ENCODE measurements at regions not wholly inside any gene's neighbourhood (a gene's known extent, or its start where the extent isn't known, plus 50 kb on each side); places are given as distances from the start of the nearest gene placed in this dataset.
A peak's percentile ranks its signal among the peaks of the same experiment; 100 is the strongest.

GRCh38 chr5:39544941-39545340 lies 120.2 kb upstream of the DAB2 start:
- in situ Hi-C loops (cut with HindIII; ENCODE audit: low sequenced_read_pairs), result no loop called here
- no peak overlapping the region for H3K4me3 ChIP-seq (ENCODE audit: low read depth, low read length)
- TF ChIP-seq, protein P1, sequence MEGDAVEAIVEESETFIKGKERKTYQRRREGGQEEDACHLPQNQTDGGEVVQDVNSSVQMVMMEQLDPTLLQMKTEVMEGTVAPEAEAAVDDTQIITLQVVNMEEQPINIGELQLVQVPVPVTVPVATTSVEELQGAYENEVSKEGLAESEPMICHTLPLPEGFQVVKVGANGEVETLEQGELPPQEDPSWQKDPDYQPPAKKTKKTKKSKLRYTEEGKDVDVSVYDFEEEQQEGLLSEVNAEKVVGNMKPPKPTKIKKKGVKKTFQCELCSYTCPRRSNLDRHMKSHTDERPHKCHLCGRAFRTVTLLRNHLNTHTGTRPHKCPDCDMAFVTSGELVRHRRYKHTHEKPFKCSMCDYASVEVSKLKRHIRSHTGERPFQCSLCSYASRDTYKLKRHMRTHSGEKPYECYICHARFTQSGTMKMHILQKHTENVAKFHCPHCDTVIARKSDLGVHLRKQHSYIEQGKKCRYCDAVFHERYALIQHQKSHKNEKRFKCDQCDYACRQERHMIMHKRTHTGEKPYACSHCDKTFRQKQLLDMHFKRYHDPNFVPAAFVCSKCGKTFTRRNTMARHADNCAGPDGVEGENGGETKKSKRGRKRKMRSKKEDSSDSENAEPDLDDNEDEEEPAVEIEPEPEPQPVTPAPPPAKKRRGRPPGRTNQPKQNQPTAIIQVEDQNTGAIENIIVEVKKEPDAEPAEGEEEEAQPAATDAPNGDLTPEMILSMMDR (IDR thresholded peaks at IDR 0.05; ENCODE audit: low read depth, low read length), result no peak
- no peak for DNase-seq (ENCODE audit: low read depth, low spot score)

DNA sequence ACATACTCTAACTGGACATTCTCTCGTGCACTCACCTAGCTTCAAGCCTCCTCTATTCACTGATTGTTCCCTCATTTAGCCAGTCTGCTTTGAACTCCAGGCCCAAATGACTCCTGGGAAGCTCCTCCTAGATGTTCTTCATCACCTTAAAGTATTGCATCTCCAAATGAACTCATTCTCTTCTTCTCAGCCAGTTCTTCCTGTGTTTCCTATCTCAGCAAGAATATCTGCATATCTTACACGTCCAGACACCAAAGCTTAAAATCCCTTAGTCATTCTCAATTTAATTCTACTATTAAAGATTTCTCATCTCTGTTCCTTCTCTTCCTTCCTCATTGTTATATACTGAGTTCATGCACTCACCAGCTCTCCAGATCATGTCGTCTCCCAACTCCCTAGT lies 118.6 kb upstream of the DAB2 start:
- DNase-seq (ENCODE audit: low read depth, low spot score), result peak; percentile 23
- TF ChIP-seq, protein P1 (IDR thresholded peaks at IDR 0.05; ENCODE audit: low read depth, low read length), result no peak
- in situ Hi-C loops (cut with HindIII; ENCODE audit: low sequenced_read_pairs), result no loop called here
- no peak overlapping the region for H3K4me3 ChIP-seq (ENCODE audit: low read depth, low read length)

DNA sequence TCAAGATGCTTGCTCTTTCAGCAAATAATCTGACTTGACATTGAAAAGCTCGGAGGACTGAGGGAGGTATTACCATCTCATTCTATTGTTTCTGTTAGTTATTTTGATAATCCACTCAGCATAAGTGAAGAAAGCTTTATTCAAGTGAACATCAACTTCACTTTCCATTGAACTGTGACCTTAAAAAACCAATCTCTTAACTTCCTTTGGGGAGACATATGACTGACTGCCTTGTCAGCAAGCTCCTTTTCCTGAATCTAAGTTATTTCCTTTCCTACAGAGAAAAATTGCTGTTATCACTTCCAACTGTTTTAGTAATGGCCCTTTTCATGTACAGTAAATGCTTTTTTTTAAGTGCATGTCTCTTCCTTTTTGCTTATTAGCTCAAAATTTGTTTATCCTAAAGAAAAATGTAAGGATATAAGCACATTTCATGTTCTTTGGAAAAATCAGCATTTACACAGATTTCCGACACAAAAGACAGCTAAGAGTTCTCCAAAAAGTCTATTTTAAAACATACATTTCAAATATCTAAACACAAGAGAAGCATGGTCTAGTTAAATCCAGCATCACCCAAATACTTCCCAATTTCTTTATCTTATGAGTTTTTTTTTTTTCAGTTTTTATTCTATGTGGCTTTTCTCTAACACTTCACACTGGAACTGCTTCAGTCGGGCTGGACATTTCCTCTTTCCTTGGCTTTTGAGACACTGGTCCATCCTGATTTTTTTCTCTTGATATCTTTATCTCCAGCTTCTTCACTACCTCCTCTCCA lies 117.9 kb upstream of the DAB2 start:
- H3K4me3 ChIP-seq (ENCODE audit: low read depth, low read length), result no peak overlapping the region
- in situ Hi-C loops (cut with HindIII; ENCODE audit: low sequenced_read_pairs), result no loop called here
- TF ChIP-seq, protein P1 (IDR thresholded peaks at IDR 0.05; ENCODE audit: low read depth, low read length), result no peak
- no peak for DNase-seq (ENCODE audit: low read depth, low spot score)

GRCh38 chr5:39541920-39542319 lies 117.1 kb upstream of the DAB2 start:
- H3K4me3 ChIP-seq (ENCODE audit: low read depth, low read length), result no peak overlapping the region
- in situ Hi-C loops (cut with HindIII; ENCODE audit: low sequenced_read_pairs), result no loop called here
- DNase-seq (ENCODE audit: low read depth, low spot score), result no peak
- TF ChIP-seq, protein P1 (IDR thresholded peaks at IDR 0.05; ENCODE audit: low read depth, low read length), result no peak

- H3K4me3 ChIP-seq (ENCODE audit: low read depth, low read length), result no peak overlapping the region
- DNase-seq (ENCODE audit: low read depth, low spot score), result no peak
- TF ChIP-seq, protein P1 (IDR thresholded peaks at IDR 0.05; ENCODE audit: low read depth, low read length), result no peak
- in situ Hi-C loops (cut with HindIII; ENCODE audit: low sequenced_read_pairs), result no loop called here
Observed at GRCh38 chr5:39539470-39539869, 114.7 kb upstream of the DAB2 start.

GRCh38 chr5:39534690-39535089 lies 109.9 kb upstream of the DAB2 start:
- in situ Hi-C loops (cut with HindIII; ENCODE audit: low sequenced_read_pairs), result no loop called here
- DNase-seq (ENCODE audit: low read depth, low spot score), result no peak
- no peak overlapping the region for H3K4me3 ChIP-seq (ENCODE audit: low read depth, low read length)
- TF ChIP-seq, protein P1 (IDR thresholded peaks at IDR 0.05; ENCODE audit: low read depth, low read length), result no peak
